IMR-90 (cell line): ENCODE measurements at regions not wholly inside any gene's neighbourhood (a gene's known extent, or its start where the extent isn't known, plus 50 kb on each side); places are given as distances from the start of the nearest gene placed in this dataset.

Experiments
- ATAC-seq: fragments of 200-7000 bp; cut with Tn5 transposase; 2 replicates; pipeline ENCODE4 v1.9.1; 2020; ENCODE audit warnings: low read depth, mild to moderate bottlenecking, moderate library complexity
- BruUV-seq: library from RNA; stranded (reverse); fragments of 400-500 nt; replicated peaks from 2 replicates; lab custom pipeline; 2021; lab: Mats Ljungman, UMichigan
- CTCF ChIA-PET: fragments of 300-600 bp; formaldehyde crosslinking; extraction: SDS; loops from one replicate; lab custom pipeline; 2021; ENCODE audit warnings: antibody characterized with exemption; lab: Yijun Ruan, JAX
- POLR2A ChIA-PET: fragments of 300-600 bp; sonication (Branson Sonifier 250); formaldehyde crosslinking; loops from one replicate; lab custom pipeline; 2022; ENCODE audit warnings: antibody characterized with exemption; ENCODE audit not compliant: unreplicated experiment; lab: Charles Lee
- DNase-seq: peaks from one replicate; pipeline ENCODE4 v3.0.0; 2013
- H2AFZ ChIP-seq: replicated peaks from 2 replicates; pipeline ENCODE3; 2013; ENCODE audit warnings: low read length, mild to moderate bottlenecking; ENCODE audit not compliant: poor library complexity
- H2AK5ac ChIP-seq: 2 replicates; pipeline ENCODE4 v1.6.1; 2013; ENCODE audit warnings: low read depth, low read length, inconsistent platforms
- H2AK9ac ChIP-seq: replicated peaks from 2 replicates; pipeline ENCODE3; 2013; ENCODE audit warnings: mild to moderate bottlenecking, low read depth, low read length, moderate library complexity; ENCODE audit not compliant: poor library complexity
- H2BK120ac ChIP-seq: 2 replicates; pipeline ENCODE4 v1.6.1; 2013; ENCODE audit warnings: low read depth, low read length, inconsistent platforms
- H2BK15ac ChIP-seq: 3 replicates; pipeline ENCODE4 v1.6.1; 2013; ENCODE audit warnings: low read depth, low read length, inconsistent platforms
- H2BK20ac ChIP-seq: 2 replicates; pipeline ENCODE4 v1.6.1; 2013; ENCODE audit warnings: low read depth, mild to moderate bottlenecking, inconsistent platforms, low read length, moderate library complexity
- H2BK5ac ChIP-seq: 2 replicates; pipeline ENCODE4 v1.6.1; 2013; ENCODE audit warnings: mild to moderate bottlenecking, low read depth, low read length, inconsistent platforms; ENCODE audit not compliant: poor library complexity, severe bottlenecking
- H3K14ac ChIP-seq: replicated peaks from 2 replicates; pipeline ENCODE4 v1.6.1; 2013; ENCODE audit warnings: low read depth, low read length, inconsistent platforms
- H3K18ac ChIP-seq: 2 replicates; pipeline ENCODE4 v1.6.1; 2013; ENCODE audit warnings: low read depth, low read length, control low read depth
- H3K23ac ChIP-seq: 2 replicates; pipeline ENCODE4 v1.6.1; 2013; ENCODE audit warnings: low read depth, low read length, inconsistent platforms
- H3K27ac ChIP-seq: 2 replicates; pipeline ENCODE4 v1.5.1; 2013; ENCODE audit warnings: mild to moderate bottlenecking, control low read depth, low read length; ENCODE audit not compliant: insufficient read depth
- H3K27me3 ChIP-seq: 2 replicates; pipeline ENCODE4 v1.6.1; 2013; ENCODE audit warnings: low read length; ENCODE audit not compliant: control insufficient read depth, insufficient read depth
- H3K36me3 ChIP-seq: 2 replicates; pipeline ENCODE4 v1.6.1; 2013; ENCODE audit warnings: low read length, mixed read lengths; ENCODE audit not compliant: control insufficient read depth, insufficient read depth
- H3K4ac ChIP-seq: 2 replicates; pipeline ENCODE4 v1.6.1; 2013; ENCODE audit warnings: low read depth, low read length, inconsistent platforms
- H3K4me1 ChIP-seq: 2 replicates; pipeline ENCODE4 v1.6.1; 2013; ENCODE audit warnings: low read length, mixed read lengths; ENCODE audit not compliant: control insufficient read depth, insufficient read depth
- H3K4me2 ChIP-seq: 2 replicates; pipeline ENCODE4 v1.6.1; 2013; ENCODE audit warnings: low read depth, mild to moderate bottlenecking, control low read depth, low read length, moderate library complexity
- H3K4me3 ChIP-seq: 2 replicates; pipeline ENCODE4 v1.5.1; 2013; ENCODE audit warnings: low read depth, mild to moderate bottlenecking, control low read depth, low read length, moderate library complexity; ENCODE audit not compliant: insufficient read depth
- H3K56ac ChIP-seq: 2 replicates; pipeline ENCODE4 v1.6.1; 2013; ENCODE audit warnings: low read length, inconsistent platforms; ENCODE audit not compliant: insufficient read depth; ENCODE audit errors: extremely low read depth
- H3K79me1 ChIP-seq, 2 experiments: 2 replicates each; pipeline ENCODE4 v1.6.1; 2013; ENCODE audit warnings: low read length in 2 of 2, inconsistent platforms in 1 of 2, low read depth in 1 of 2
- H3K9ac ChIP-seq: 2 replicates; pipeline ENCODE4 v1.6.1; 2013; ENCODE audit warnings: low read depth, low read length, control low read depth
- H3K9me1 ChIP-seq: 2 replicates; pipeline ENCODE4 v1.6.1; 2013; ENCODE audit warnings: low read length, inconsistent platforms; ENCODE audit not compliant: insufficient read depth
- H3K9me3 ChIP-seq: 2 replicates; pipeline ENCODE4 v1.6.1; 2013; ENCODE audit warnings: low read length; ENCODE audit not compliant: control insufficient read depth, insufficient read depth
- H4K20me1 ChIP-seq: 2 replicates; pipeline ENCODE4 v1.6.1; 2013; ENCODE audit warnings: low read length, inconsistent platforms; ENCODE audit not compliant: insufficient read depth
- H4K5ac ChIP-seq: 2 replicates; pipeline ENCODE4 v1.6.1; 2013; ENCODE audit warnings: mild to moderate bottlenecking, low read depth, low read length, control low read depth
- H4K8ac ChIP-seq, 2 experiments: 2 replicates each; pipeline ENCODE4 v1.6.1; 2013; ENCODE audit warnings: low read depth in 2 of 2, low read length in 2 of 2, control low read depth in 1 of 2, inconsistent platforms in 1 of 2
- H4K91ac ChIP-seq: 2 replicates; pipeline ENCODE4 v1.6.1; 2013; ENCODE audit warnings: low read depth, low read length, inconsistent platforms; ENCODE audit not compliant: insufficient read depth
- BHLHE40 ChIP-seq: fragments of 150-350 bp; IDR thresholded peaks from 2 replicates; pipeline ENCODE4 v1.6.1; 2016; ENCODE audit warnings: mild to moderate bottlenecking, low read depth, low read length
- CEBPB ChIP-seq: IDR thresholded peaks from 2 replicates; pipeline ENCODE4 v1.6.1; 2012; ENCODE audit warnings: low read depth, low read length, improper control_type of control experiment
- CHD1 ChIP-seq: IDR thresholded peaks from 2 replicates; pipeline ENCODE4 v1.6.1; 2012; ENCODE audit warnings: low read depth, low read length, improper control_type of control experiment
- FOS ChIP-seq: fragments of 150-350 bp; IDR thresholded peaks from 2 replicates; pipeline ENCODE4 v1.6.1; 2016; ENCODE audit warnings: low read depth, low read length
- MAFK ChIP-seq: IDR thresholded peaks from 2 replicates; pipeline ENCODE4 v1.6.1; 2012; ENCODE audit warnings: low read depth, low read length, improper control_type of control experiment
- MAZ ChIP-seq: IDR thresholded peaks from 2 replicates; pipeline ENCODE4 v1.6.1; 2012; ENCODE audit warnings: low read depth, mild to moderate bottlenecking, low read length, improper control_type of control experiment, moderate library complexity, borderline replicate concordance
- MXI1 ChIP-seq: IDR thresholded peaks from 2 replicates; pipeline ENCODE4 v1.6.1; 2012; ENCODE audit warnings: low read depth, mild to moderate bottlenecking, low read length, moderate library complexity, borderline replicate concordance
- NFE2L2 ChIP-seq: fragments of 150-350 bp; IDR thresholded peaks from 2 replicates; pipeline ENCODE4 v1.6.1; 2016; ENCODE audit warnings: low read depth, mild to moderate bottlenecking, low read length
- POLR2A ChIP-seq: IDR thresholded peaks from 2 replicates; pipeline ENCODE4 v1.6.1; 2012; ENCODE audit warnings: mild to moderate bottlenecking, low read depth, low read length
- RAD21 ChIP-seq: IDR thresholded peaks from 2 replicates; pipeline ENCODE4 v1.6.1; 2012; ENCODE audit warnings: low read length, improper control_type of control experiment
- RCOR1 ChIP-seq: IDR thresholded peaks from 2 replicates; pipeline ENCODE4 v1.6.1; 2012; ENCODE audit warnings: mild to moderate bottlenecking, low read length, improper control_type of control experiment; ENCODE audit not compliant: insufficient replicate concordance
- RFX5 ChIP-seq: IDR thresholded peaks from 2 replicates; pipeline ENCODE4 v1.8.0; 2012; ENCODE audit warnings: low read depth, mild to moderate bottlenecking, low read length, moderate library complexity
- SMC3 ChIP-seq: fragments of 150-350 bp; IDR thresholded peaks from 2 replicates; pipeline ENCODE4 v1.6.1; 2016; ENCODE audit warnings: low read depth, mild to moderate bottlenecking, antibody characterized with exemption, low read length, moderate library complexity
- WGBS, 2 experiments: methylation state at CpG; one replicate each; pipeline versions ENCODE4 v1.1.5 to v1.1.7; 2013; ENCODE audit warnings: missing lambda C conversion rate in 2 of 2; ENCODE audit not compliant: insufficient read length in 1 of 2; ENCODE audit errors: extremely low coverage in 2 of 2; 5-methylcytosine and 5-hydroxymethylcytosine counted together
- dilution Hi-C: fragments of 300-500 bp; cut with HindIII; formaldehyde crosslinking; loops from one replicate; pipeline ENCODE4 v1.14.3; 2018; ENCODE audit warnings: low sequenced_read_pairs; ENCODE audit not compliant: unreplicated experiment
- in situ Hi-C: fragments of 300-500 bp; cut with MboI; formaldehyde crosslinking; loops from 3 replicates; pipeline ENCODE4 v1.14.3; 2019; ENCODE audit warnings: low sequenced_read_pairs, inconsistent platforms, mixed read lengths
- intact Hi-C: fragments of 100-400 bp; cut with micrococcal nuclease; formaldehyde crosslinking; loops from 2 replicates; pipeline ENCODE4 v1.10.0; 2022
- TF ChIP-seq, protein P1 (sequence below): conservative IDR thresholded peaks from 2 replicates; pipeline ENCODE4 v1.5.1; 2012; ENCODE audit warnings: mild to moderate bottlenecking, low read depth, low read length, improper control_type of control experiment
- TF ChIP-seq, protein P2 (sequence below): fragments of 150-350 bp; IDR thresholded peaks from 2 replicates; pipeline ENCODE4 v1.6.1; 2017; ENCODE audit warnings: mild to moderate bottlenecking, antibody characterized with exemption, low read length, low read depth
- TF ChIP-seq, protein P3 (sequence below): fragments of 150-350 bp; IDR thresholded peaks from 2 replicates; pipeline ENCODE4 v1.6.1; 2016; ENCODE audit warnings: low read depth, mild to moderate bottlenecking, low read length, moderate library complexity, borderline replicate concordance

DNA sequence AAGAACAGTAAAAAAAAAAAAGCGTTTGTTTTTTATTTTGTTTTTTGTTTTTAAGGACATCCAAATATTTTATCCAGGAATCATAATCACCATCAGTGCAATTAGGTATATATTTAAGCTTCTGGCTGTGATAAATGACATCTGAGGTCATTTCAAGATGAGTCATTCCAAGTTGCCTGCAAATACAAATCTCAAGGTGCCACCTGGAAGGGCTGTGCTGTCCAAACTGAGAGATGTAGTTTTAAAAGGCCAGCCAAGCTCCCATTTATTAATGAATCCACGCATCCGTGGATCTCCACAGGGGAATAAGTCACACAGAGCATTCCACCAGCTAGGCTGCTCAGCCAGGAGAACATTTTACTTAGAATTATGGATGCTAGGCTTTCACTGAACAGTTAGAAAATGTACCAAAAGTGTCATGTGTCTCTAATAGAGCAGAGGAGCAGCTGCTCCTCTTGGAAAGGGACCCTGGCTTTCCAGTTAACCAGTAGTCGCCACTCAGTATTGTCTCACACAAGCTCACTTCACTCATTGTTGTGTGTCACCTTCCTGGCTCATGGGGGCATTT is 1151.4 kb upstream of the TMEM132C start:
- DNase-seq, result no peak
- Histone ChIP-seq H2BK5ac (no peak overlapping the region), H3K14ac (no peak overlapping the region), H3K56ac (no peak overlapping the region), H2BK20ac (no peak overlapping the region), H3K79me1 (no peaks in the 10 kb centered on the region), H2BK120ac (no peak overlapping the region), H3K27ac (no peak overlapping the region), H2BK15ac (no peak overlapping the region), H3K4ac (no peak overlapping the region), H2AFZ (no peak overlapping the region), H3K4me2 (no peak overlapping the region), H3K4me3 (no peak overlapping the region), H3K36me3 (no peaks in the 10 kb centered on the region), H3K9me3 (peaks cover 7% of the 10 kb centered on the region), H4K5ac (no peak overlapping the region), H3K9me1 (no peaks in the 10 kb centered on the region), H4K20me1 (no peaks in the 10 kb centered on the region), H4K8ac (no peak overlapping the region), H3K27me3 (no peaks in the 10 kb centered on the region), H3K9ac (no peak overlapping the region), H3K23ac (no peak overlapping the region), H2AK9ac (no peak overlapping the region), H3K18ac (no peak overlapping the region), H3K4me1 (no peaks in the 10 kb centered on the region), H2AK5ac (no peak overlapping the region), H4K91ac (no peak overlapping the region)
- no peak for TF ChIP-seq BHLHE40
- no peak for TF ChIP-seq MAZ
- TF ChIP-seq POLR2A, result no peak
- TF ChIP-seq FOS, result no peak
- TF ChIP-seq MXI1, result no peak
- TF ChIP-seq, protein P1, sequence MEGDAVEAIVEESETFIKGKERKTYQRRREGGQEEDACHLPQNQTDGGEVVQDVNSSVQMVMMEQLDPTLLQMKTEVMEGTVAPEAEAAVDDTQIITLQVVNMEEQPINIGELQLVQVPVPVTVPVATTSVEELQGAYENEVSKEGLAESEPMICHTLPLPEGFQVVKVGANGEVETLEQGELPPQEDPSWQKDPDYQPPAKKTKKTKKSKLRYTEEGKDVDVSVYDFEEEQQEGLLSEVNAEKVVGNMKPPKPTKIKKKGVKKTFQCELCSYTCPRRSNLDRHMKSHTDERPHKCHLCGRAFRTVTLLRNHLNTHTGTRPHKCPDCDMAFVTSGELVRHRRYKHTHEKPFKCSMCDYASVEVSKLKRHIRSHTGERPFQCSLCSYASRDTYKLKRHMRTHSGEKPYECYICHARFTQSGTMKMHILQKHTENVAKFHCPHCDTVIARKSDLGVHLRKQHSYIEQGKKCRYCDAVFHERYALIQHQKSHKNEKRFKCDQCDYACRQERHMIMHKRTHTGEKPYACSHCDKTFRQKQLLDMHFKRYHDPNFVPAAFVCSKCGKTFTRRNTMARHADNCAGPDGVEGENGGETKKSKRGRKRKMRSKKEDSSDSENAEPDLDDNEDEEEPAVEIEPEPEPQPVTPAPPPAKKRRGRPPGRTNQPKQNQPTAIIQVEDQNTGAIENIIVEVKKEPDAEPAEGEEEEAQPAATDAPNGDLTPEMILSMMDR, result no peak
- TF ChIP-seq SMC3, result no peak
- TF ChIP-seq RCOR1, result no peak
- no peak for TF ChIP-seq NFE2L2
- TF ChIP-seq, protein P2, sequence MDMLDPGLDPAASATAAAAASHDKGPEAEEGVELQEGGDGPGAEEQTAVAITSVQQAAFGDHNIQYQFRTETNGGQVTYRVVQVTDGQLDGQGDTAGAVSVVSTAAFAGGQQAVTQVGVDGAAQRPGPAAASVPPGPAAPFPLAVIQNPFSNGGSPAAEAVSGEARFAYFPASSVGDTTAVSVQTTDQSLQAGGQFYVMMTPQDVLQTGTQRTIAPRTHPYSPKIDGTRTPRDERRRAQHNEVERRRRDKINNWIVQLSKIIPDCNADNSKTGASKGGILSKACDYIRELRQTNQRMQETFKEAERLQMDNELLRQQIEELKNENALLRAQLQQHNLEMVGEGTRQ, result no peak
- no peak for TF ChIP-seq RFX5
- no peak for TF ChIP-seq RAD21
- no peak for TF ChIP-seq CHD1
- TF ChIP-seq, protein P3, sequence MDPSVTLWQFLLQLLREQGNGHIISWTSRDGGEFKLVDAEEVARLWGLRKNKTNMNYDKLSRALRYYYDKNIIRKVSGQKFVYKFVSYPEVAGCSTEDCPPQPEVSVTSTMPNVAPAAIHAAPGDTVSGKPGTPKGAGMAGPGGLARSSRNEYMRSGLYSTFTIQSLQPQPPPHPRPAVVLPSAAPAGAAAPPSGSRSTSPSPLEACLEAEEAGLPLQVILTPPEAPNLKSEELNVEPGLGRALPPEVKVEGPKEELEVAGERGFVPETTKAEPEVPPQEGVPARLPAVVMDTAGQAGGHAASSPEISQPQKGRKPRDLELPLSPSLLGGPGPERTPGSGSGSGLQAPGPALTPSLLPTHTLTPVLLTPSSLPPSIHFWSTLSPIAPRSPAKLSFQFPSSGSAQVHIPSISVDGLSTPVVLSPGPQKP, result no peak
- TF ChIP-seq CEBPB, result no peak
- no peak for TF ChIP-seq MAFK
- ATAC-seq, result no peak
- in situ Hi-C loops, result no loop called here
- intact Hi-C loops, result no loop called here
- dilution Hi-C loops, result no loop called here
- 63% methylated on average over 2 of the region's 4 CpGs; no CpG with 5 or more reads in 1 of the 2 experiments for WGBS, 2 experiments
- BruUV-seq, result no TSS peak
- ChIA-PET CTCF (no interaction called here), POLR2A (no interaction called here)
